Spleen (tissue), 11 donors: ENCODE measurements at regions not wholly inside any gene's neighbourhood (a gene's known extent, or its start where the extent isn't known, plus 50 kb on each side); places are given as distances from the start of the nearest gene placed in this dataset.
A peak's percentile ranks its signal among the peaks of the same experiment; 100 is the strongest.

Experiments
- DNase-seq: peaks from one replicate; pipeline ENCODE4 v3.0.0-alpha.2; 2020
- H3K27ac ChIP-seq, 8 donors: fragments of 200-600 bp; sonication (generic) in 7 of 8; 1 replicate in 4 of 8; 2 replicates in 4 of 8; pipeline versions ENCODE4 v1.5.0 to v1.8.0; 2016 to 2021; ENCODE audit warnings: inconsistent platforms in 4 of 8, mild to moderate bottlenecking in 4 of 8, moderate library complexity in 1 of 8
- H3K27me3 ChIP-seq, 7 donors: fragments of 200-600 bp; sonication (generic) in 6 of 7; replicated peaks in 1 of 7; 1 replicate in 4 of 7; 2 replicates in 3 of 7; pipeline versions ENCODE4 v1.5.0 to v1.8.0; 2016 to 2021; ENCODE audit warnings: inconsistent platforms in 3 of 7, mild to moderate bottlenecking in 1 of 7
- H3K36me3 ChIP-seq, 6 donors: fragments of 200-600 bp; sonication (generic) in 5 of 6; 1 replicate in 4 of 6; 2 replicates in 2 of 6; pipeline versions ENCODE4 v1.5.0 to v1.8.0; 2016 to 2021; ENCODE audit warnings: inconsistent platforms in 2 of 6
- H3K4me1 ChIP-seq, 6 donors: fragments of 200-600 bp; sonication (generic) in 5 of 6; 1 replicate in 3 of 6; 2 replicates in 3 of 6; pipeline versions ENCODE4 v1.5.0 to v1.8.0; 2016 to 2021; ENCODE audit warnings: inconsistent platforms in 3 of 6
- H3K4me3 ChIP-seq, 8 donors: fragments of 200-600 bp; sonication (generic) in 7 of 8; 1 replicate in 4 of 8; 2 replicates in 4 of 8; pipeline versions ENCODE4 v1.5.0 to v1.8.0; 2016 to 2021; ENCODE audit warnings: inconsistent platforms in 4 of 8, mild to moderate bottlenecking in 4 of 8, moderate library complexity in 2 of 8
- H3K9me3 ChIP-seq, 8 donors: fragments of 200-600 bp; sonication (generic) in 7 of 8; 1 replicate in 4 of 8; 2 replicates in 4 of 8; pipeline versions ENCODE4 v1.5.0 to v1.8.0; 2016 to 2021; ENCODE audit warnings: inconsistent platforms in 4 of 8
- CTCF ChIP-seq, 11 experiments: fragments of 200-600 bp in 7 of 11; fragments of 450-650 bp in 4 of 11; sonication (generic) in 4 of 11; IDR thresholded peaks in 8 of 11; conservative IDR thresholded peaks in 3 of 11; 1 replicate in 7 of 11; 2 replicates in 4 of 11; pipeline versions ENCODE4 v1.4.0 to v1.8.0; 2016 to 2021; ENCODE audit warnings: antibody characterized with exemption in 11 of 11, inconsistent platforms in 4 of 11, mild to moderate bottlenecking in 1 of 11
- POLR2A ChIP-seq, 3 donors: fragments of 450-650 bp; IDR thresholded peaks; one replicate each; pipeline ENCODE4 v1.5.1; 2017; ENCODE audit warnings: antibody characterized with exemption in 3 of 3, mild to moderate bottlenecking in 1 of 3
- POLR2AphosphoS5 ChIP-seq, 3 donors: sonication (generic); formaldehyde crosslinking; IDR thresholded peaks; one replicate each; pipeline ENCODE4 v1.5.1; 2017; ENCODE audit warnings: antibody characterized with exemption in 3 of 3
- WGBS, 5 donors: extraction: QIAGEN DNeasy Blood & Tissue Kit in 3 of 5; methylation state at CpG; one replicate each; pipeline versions ENCODE4 v1.1.5 to v1.1.7; 2013 to 2018; 5-methylcytosine and 5-hydroxymethylcytosine counted together
- intact Hi-C: fragments of 100-400 bp; cut with DNase I; formaldehyde crosslinking; loops from one replicate; pipeline ENCODE4 v1.15.0; 2023; ENCODE audit warnings: low total_unique reads
- donor health status: healthy with polysubstance abuse.
- donor health status: DM: no; HTN: no; CAD: no; lungs with moderate emphysema.
- donor health status: DM: no; HTN: no; CAD: no.
- donor health status: Bipolar disorder and iron deficiency.
- donor health status: healthy.
- donor health status: DM: no; HTN: no; CAD: no.
- donor health status: DM: yes; HTN: yes; CAD: no.

- Histone ChIP-seq H3K9me3 (no peaks in the 10 kb centered on the region), H3K27ac (no peak overlapping the region), H3K27me3 (peaks cover 0 to 16% (median 0%) of the 10 kb centered on the region in 7 donors), H3K4me3 (no peak overlapping the region), H3K36me3 (no peaks in the 10 kb centered on the region), H3K4me1 (peaks cover 0 to 32% (median 16%) of the 10 kb centered on the region in 6 donors)
- 52 to 84% (median 67%) methylated on average over 13 of the region's 13 CpGs for WGBS, 5 donors
- TF ChIP-seq CTCF (IDR thresholded peaks at IDR 0.05 in 8 of 11, conservative IDR thresholded peaks at IDR 0.05 in 3 of 11) = no peak
- no peak for TF ChIP-seq POLR2A (IDR thresholded peaks at IDR 0.05)
- no peak for TF ChIP-seq POLR2AphosphoS5 (IDR thresholded peaks at IDR 0.05)
- intact Hi-C loops = no loop called here
- no peak for DNase-seq
Measured at GRCh38 chr2:239752951-239753350, 272.2 kb downstream of the NDUFA10 start.

- peak overlapping the region in 1 of 8 donors; percentile 14 for H3K4me3 ChIP-seq
- TF ChIP-seq POLR2A (IDR thresholded peaks at IDR 0.05) (no peak), CTCF (IDR thresholded peaks at IDR 0.05 in 8 of 11, conservative IDR thresholded peaks at IDR 0.05 in 3 of 11) (no peak), POLR2AphosphoS5 (IDR thresholded peaks at IDR 0.05) (peak; percentile 35 to 67 (median 66))
- H3K27me3 ChIP-seq = peaks cover 0 to 16% (median 0%) of the 10 kb centered on the region in 7 donors
- peak overlapping the region in 2 of 8 donors; percentile 9 to 15 for H3K27ac ChIP-seq
- peak; percentile 83 for DNase-seq
- no peaks in the 10 kb centered on the region for H3K9me3 ChIP-seq
- 35 to 46% (median 37%) methylated on average over 18 to 24 of the region's 24 CpGs for WGBS, 5 donors
- H3K36me3 ChIP-seq = no peaks in the 10 kb centered on the region
- H3K4me1 ChIP-seq = peaks cover 0 to 34% (median 16%) of the 10 kb centered on the region in 6 donors
- intact Hi-C loops = no loop called here
Measured at GRCh38 chr2:239751679-239752355, 273.3 kb downstream of the NDUFA10 start.

- Histone ChIP-seq H3K4me3 (peak overlapping the region in 1 of 8 donors; percentile 14), H3K36me3 (no peaks in the 10 kb centered on the region), H3K9me3 (no peaks in the 10 kb centered on the region), H3K4me1 (peaks cover 0 to 29% (median 13%) of the 10 kb centered on the region in 6 donors), H3K27ac (peak overlapping the region in 1 of 8 donors; percentile 9), H3K27me3 (peaks cover 0 to 16% (median 0%) of the 10 kb centered on the region in 7 donors)
- WGBS, 5 donors = 52 to 61% (median 55%) methylated on average over 16 to 22 of the region's 22 CpGs
- intact Hi-C loops = no loop called here
- no peak for DNase-seq
- TF ChIP-seq CTCF (IDR thresholded peaks at IDR 0.05 in 8 of 11, conservative IDR thresholded peaks at IDR 0.05 in 3 of 11) (no peak), POLR2A (IDR thresholded peaks at IDR 0.05) (no peak), POLR2AphosphoS5 (IDR thresholded peaks at IDR 0.05) (no peak)
Measured at GRCh38 chr2:239750929-239751678, 274.0 kb downstream of the NDUFA10 start.
